ENCODE measurements at regions not wholly inside any gene's neighbourhood (a gene's known extent, or its start where the extent isn't known, plus 50 kb on each side); places are given as distances from the start of the nearest gene placed in this dataset.
"Not testable (repeated sequence)": the region's sequence is repeated elsewhere in the genome, so short reads cannot be mapped to it uniquely, and the experiment has no call there.

- Histone ChIP-seq H3K27me3 (ENCODE audit: control insufficient read depth, insufficient read depth, low read length) (no peaks in the 10 kb centered on the region), H3K4me2 (ENCODE audit: extremely low read depth, insufficient read depth, low read length) (no peak overlapping the region), H3K79me2 (ENCODE audit: control insufficient read depth, insufficient read depth, low read length) (no peaks in the 10 kb centered on the region), H3K9me3 (ENCODE audit: control insufficient read depth, insufficient read depth, low read depth, low read length) (no peaks in the 10 kb centered on the region), H3K9ac (ENCODE audit: insufficient read depth, low read length) (no peak overlapping the region), H3K27ac (ENCODE audit: insufficient read depth, low read length) (no peak overlapping the region), H3K36me3 (ENCODE audit: control insufficient read depth, insufficient read depth, low read length) (no peaks in the 10 kb centered on the region), H2AFZ (ENCODE audit: low read length) (no peak overlapping the region), H4K20me1 (ENCODE audit: control insufficient read depth, extremely low read depth, insufficient read depth, low read length) (no peaks in the 10 kb centered on the region), H3K4me1 (ENCODE audit: control insufficient read depth, extremely low read depth, insufficient read depth, low read length) (no peaks in the 10 kb centered on the region), H3K4me3 (replicated peaks in 1 of 4; ENCODE audit: control extremely low read depth in 1 of 4, insufficient read depth in 1 of 4, low read depth in 3 of 4, low read length in 4 of 4) (no peak overlapping the region)
- no peak for DNase-seq (ENCODE audit: low read depth in 2 of 2)
- TF ChIP-seq EZH2 (IDR thresholded peaks at IDR 0.05; ENCODE audit: low read length, missing control alignments), result no peak
- TF ChIP-seq CTCF (conservative IDR thresholded peaks at IDR 0.05 in 1 of 2, IDR thresholded peaks at IDR 0.05 in 1 of 2; ENCODE audit: low read depth in 1 of 2, low read length in 2 of 2), result no peak
Measured at GRCh38 chr6:106744781-106745180, 115.4 kb downstream of the QRSL1 start.

- not testable (repeated sequence) for H3K27me3 ChIP-seq (ENCODE audit: control insufficient read depth, insufficient read depth, low read length); H3K4me3 ChIP-seq (replicated peaks in 1 of 4; ENCODE audit: control extremely low read depth in 1 of 4, insufficient read depth in 1 of 4, low read depth in 3 of 4, low read length in 4 of 4); H3K4me1 ChIP-seq (ENCODE audit: control insufficient read depth, extremely low read depth, insufficient read depth, low read length); H3K9me3 ChIP-seq (ENCODE audit: control insufficient read depth, insufficient read depth, low read depth, low read length); H2AFZ ChIP-seq (ENCODE audit: low read length); H3K36me3 ChIP-seq (ENCODE audit: control insufficient read depth, insufficient read depth, low read length); DNase-seq (ENCODE audit: low read depth in 2 of 2); H3K9ac ChIP-seq (ENCODE audit: insufficient read depth, low read length); H3K27ac ChIP-seq (ENCODE audit: insufficient read depth, low read length); H4K20me1 ChIP-seq (ENCODE audit: control insufficient read depth, extremely low read depth, insufficient read depth, low read length); H3K79me2 ChIP-seq (ENCODE audit: control insufficient read depth, insufficient read depth, low read length); H3K4me2 ChIP-seq (ENCODE audit: extremely low read depth, insufficient read depth, low read length)
Measured at GRCh38 chr6:106744029-106744428, 114.7 kb downstream of the QRSL1 start.

GRCh38 chr6:106743612-106744011 lies 114.2 kb downstream of the QRSL1 start:
- Histone ChIP-seq H4K20me1 (ENCODE audit: control insufficient read depth, extremely low read depth, insufficient read depth, low read length) (no peaks in the 10 kb centered on the region), H3K4me3 (replicated peaks in 1 of 4; ENCODE audit: control extremely low read depth in 1 of 4, insufficient read depth in 1 of 4, low read depth in 3 of 4, low read length in 4 of 4) (no peak overlapping the region), H3K4me1 (ENCODE audit: control insufficient read depth, extremely low read depth, insufficient read depth, low read length) (no peaks in the 10 kb centered on the region), H3K9me3 (ENCODE audit: control insufficient read depth, insufficient read depth, low read depth, low read length) (no peaks in the 10 kb centered on the region), H3K27me3 (ENCODE audit: control insufficient read depth, insufficient read depth, low read length) (no peaks in the 10 kb centered on the region), H3K27ac (ENCODE audit: insufficient read depth, low read length) (no peak overlapping the region), H3K9ac (ENCODE audit: insufficient read depth, low read length) (no peak overlapping the region), H3K79me2 (ENCODE audit: control insufficient read depth, insufficient read depth, low read length) (no peaks in the 10 kb centered on the region), H3K36me3 (ENCODE audit: control insufficient read depth, insufficient read depth, low read length) (no peaks in the 10 kb centered on the region), H3K4me2 (ENCODE audit: extremely low read depth, insufficient read depth, low read length) (no peak overlapping the region), H2AFZ (ENCODE audit: low read length) (no peak overlapping the region)
- TF ChIP-seq CTCF (conservative IDR thresholded peaks at IDR 0.05 in 1 of 2, IDR thresholded peaks at IDR 0.05 in 1 of 2; ENCODE audit: low read depth in 1 of 2, low read length in 2 of 2) (no peak), EZH2 (IDR thresholded peaks at IDR 0.05; ENCODE audit: low read length, missing control alignments) (no peak)
- no peak for DNase-seq (ENCODE audit: low read depth in 2 of 2)

GRCh38 chr6:106740287-106740686 lies 110.9 kb downstream of the QRSL1 start:
- Histone ChIP-seq H3K4me1 (ENCODE audit: control insufficient read depth, extremely low read depth, insufficient read depth, low read length) (no peaks in the 10 kb centered on the region), H4K20me1 (ENCODE audit: control insufficient read depth, extremely low read depth, insufficient read depth, low read length) (no peaks in the 10 kb centered on the region), H3K4me2 (ENCODE audit: extremely low read depth, insufficient read depth, low read length) (no peak overlapping the region), H2AFZ (ENCODE audit: low read length) (no peak overlapping the region), H3K9ac (ENCODE audit: insufficient read depth, low read length) (no peak overlapping the region), H3K27ac (ENCODE audit: insufficient read depth, low read length) (no peak overlapping the region), H3K9me3 (ENCODE audit: control insufficient read depth, insufficient read depth, low read depth, low read length) (no peaks in the 10 kb centered on the region), H3K27me3 (ENCODE audit: control insufficient read depth, insufficient read depth, low read length) (no peaks in the 10 kb centered on the region), H3K79me2 (ENCODE audit: control insufficient read depth, insufficient read depth, low read length) (no peaks in the 10 kb centered on the region), H3K4me3 (replicated peaks in 1 of 4; ENCODE audit: control extremely low read depth in 1 of 4, insufficient read depth in 1 of 4, low read depth in 3 of 4, low read length in 4 of 4) (no peak overlapping the region), H3K36me3 (ENCODE audit: control insufficient read depth, insufficient read depth, low read length) (no peaks in the 10 kb centered on the region)
- TF ChIP-seq EZH2 (IDR thresholded peaks at IDR 0.05; ENCODE audit: low read length, missing control alignments) (no peak), CTCF (conservative IDR thresholded peaks at IDR 0.05 in 1 of 2, IDR thresholded peaks at IDR 0.05 in 1 of 2; ENCODE audit: low read depth in 1 of 2, low read length in 2 of 2) (no peak)
- DNase-seq (ENCODE audit: low read depth in 2 of 2), result no peak
